Amniotic epithelial cell (primary cell): ENCODE measurements at regions not wholly inside any gene's neighbourhood (a gene's known extent, or its start where the extent isn't known, plus 50 kb on each side); places are given as distances from the start of the nearest gene placed in this dataset.

Experiments used
- DNase-seq: peaks from one replicate; pipeline ENCODE4 v3.0.0-alpha.2; 2010; ENCODE audit warnings: low read depth

DNA sequence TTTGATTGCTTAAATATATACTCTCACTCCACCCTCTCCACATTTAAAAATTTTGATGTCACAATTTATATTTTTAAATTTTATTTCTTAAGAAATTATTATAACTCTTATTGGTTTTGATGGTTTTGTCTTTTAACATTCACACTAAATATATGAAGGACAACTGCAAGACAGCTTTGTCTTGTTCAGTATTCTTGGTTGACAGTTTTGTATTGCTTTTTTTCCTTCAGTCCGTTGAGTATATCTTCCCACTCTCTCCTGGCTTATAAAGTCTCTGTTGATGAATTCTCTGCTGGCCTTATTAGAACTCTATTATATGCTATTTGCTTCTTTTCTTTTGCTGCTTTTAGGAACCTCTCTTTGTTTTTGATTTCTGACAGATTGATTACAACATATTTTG is 392.2 kb downstream of the C6orf118 start:
- DNase-seq, result no peak

GRCh38 chr6:164916087-164916486 is 393.3 kb downstream of the C6orf118 start:
- no peak for DNase-seq

- DNase-seq, result no peak
These were observed 397.4 kb downstream of the C6orf118 start for GRCh38 chr6:164911873-164912580.

DNA sequence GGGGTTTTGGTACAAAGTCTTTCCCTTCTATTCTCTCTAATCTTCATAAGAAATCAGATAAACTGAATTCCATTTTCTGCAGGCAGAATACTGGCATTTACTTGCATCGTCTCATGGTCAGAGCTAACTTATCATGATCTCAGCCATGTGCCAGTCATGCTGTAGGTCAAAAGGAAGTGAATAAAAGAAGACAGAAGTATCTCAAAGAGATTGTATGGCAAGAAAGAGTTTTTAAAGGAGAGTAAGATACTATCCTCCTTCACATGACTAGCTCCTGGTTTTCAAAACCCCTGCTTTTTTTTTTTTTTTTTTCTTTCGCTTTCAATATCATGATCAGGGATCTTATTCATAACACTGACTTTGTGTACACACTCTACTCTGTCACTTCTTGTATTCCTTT is 398.3 kb downstream of the C6orf118 start:
- DNase-seq, result no peak

DNA sequence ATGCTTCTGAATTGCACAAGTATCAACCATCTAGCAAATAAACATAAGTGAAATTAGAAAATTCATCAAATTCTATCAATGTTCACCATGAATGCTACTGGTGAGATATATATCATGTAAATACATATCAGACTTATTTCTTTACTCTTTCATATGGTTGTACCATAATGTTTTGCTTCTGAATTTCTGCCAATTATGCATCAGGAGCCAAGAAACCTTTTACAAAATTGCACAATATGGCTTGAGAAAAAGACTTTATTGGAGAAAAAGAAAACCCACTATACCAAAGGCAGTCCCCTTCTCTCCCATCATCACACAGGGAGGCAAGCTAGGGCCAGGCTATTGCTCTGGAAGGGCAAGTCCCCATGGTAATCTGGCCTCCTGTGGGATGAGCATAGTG is 402.6 kb downstream of the C6orf118 start:
- no peak for DNase-seq

DNA sequence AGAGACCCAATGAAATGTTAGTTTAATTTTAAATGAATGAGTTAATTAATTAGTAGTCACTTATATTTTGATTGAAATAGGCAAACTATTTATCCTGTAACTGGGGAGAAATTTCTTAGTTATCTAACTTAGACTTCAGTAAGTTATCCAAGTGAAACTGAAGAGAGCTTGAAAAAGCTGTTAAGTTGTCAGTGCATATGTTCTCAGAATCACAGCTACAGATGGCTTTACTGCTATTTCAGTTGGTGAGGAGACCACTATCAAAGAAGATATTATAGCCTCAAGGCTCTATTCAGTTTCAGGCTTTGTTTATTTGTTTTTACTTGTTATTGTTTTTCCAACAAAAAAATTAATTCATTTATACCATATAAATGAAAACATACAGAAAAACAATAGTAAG is 404.1 kb downstream of the C6orf118 start:
- DNase-seq, result no peak

DNA sequence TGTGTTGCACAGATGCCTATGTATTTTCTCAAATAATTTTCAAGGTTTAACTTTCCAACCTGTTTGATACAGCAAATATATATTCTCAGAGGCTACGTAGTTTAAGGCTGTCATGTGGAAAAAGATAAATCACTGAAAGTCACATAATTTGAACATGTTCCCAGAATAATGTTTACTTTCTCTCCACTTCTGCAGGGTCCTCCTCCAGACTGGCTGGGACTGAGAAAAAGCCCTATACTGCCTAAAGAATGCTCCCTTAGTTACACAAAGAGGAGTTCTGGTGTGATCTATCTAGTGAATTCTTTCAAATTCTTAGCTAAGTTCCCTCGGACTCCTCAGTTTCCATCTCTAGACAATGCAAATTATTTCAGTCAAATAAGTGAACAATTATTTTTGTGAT is 411.0 kb downstream of the C6orf118 start:
- DNase-seq, result no peak

GRCh38 chr6:164897523-164898235 is 411.7 kb downstream of the C6orf118 start:
- DNase-seq, result no peak

DNA sequence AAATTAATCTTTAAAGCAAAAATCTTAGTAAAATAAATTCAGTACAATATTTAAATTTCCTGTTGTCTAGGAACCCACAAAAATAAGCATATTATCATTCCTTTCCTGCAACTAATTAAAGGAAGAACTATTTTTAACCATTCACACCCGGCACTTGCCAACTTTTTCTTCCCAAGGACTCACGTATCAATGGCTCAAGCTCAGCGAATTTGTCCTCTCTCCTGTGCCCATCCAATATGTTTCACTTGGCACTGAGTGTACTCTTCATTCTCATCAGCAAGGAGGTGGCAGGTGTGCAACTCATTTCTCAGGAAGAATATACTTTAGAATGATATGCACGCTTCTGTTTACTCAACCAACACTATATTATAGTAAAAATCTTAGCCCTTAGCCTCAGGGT is 419.4 kb downstream of the C6orf118 start:
- no peak for DNase-seq

DNA sequence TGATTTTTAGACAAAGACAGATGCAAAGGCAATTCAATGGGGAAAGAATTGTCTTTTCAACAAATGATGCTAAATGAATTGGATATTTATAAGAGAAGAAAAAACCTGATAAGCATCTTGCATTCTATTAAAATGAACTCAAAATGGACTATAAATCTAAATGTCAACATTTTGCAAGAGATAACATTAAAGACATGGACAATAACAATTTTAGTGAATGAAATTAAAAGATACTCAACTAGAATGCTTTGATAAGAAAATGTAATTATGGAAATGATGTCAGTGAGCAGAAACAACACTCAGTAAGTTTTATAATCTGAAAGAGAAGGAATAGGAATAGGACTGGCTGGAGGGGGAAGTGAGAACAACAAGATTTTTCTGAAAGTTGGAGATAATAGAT is 421.7 kb downstream of the C6orf118 start:
- no peak for DNase-seq

GRCh38 chr6:164882236-164882635 is 427.2 kb downstream of the C6orf118 start:
- DNase-seq, result no peak

DNA sequence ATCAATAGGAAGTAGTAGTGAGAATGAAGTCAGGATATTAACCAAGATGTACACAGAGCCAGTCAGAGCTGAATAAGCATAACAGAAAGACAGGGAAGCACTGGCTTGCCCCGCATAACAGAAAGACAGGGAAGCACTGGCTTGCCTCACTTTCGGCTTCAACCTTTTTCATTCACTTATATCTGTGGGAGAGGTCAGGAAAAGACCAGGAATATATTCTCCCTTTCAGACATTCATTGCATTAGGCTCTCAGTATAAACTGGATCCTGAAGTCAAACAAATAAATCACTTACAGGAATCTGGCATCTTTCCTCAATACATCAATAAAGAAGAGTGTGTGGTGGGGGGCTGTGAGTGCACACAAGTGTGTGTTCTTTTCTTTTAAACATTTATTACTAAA is 437.6 kb downstream of the C6orf118 start:
- no peak for DNase-seq

DNA sequence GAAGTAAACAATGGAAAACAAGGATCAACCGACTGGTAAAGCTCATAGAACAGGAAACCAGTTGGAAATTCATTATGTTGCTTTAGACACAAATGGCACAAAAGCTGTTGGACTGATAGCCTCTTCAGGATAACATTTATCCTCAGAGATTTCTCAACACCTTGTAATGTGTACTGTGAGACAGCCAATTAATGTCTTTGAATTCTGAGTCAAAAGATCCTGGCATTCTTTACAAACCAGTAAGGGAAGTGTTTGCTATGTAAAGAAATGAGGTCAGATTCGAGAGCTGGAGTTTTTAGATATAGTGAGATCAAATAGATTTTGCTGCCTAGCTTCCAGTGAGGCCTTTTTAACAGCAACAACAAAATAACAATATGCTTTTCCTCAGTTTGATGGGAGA is 439.2 kb downstream of the C6orf118 start:
- no peak for DNase-seq

DNA sequence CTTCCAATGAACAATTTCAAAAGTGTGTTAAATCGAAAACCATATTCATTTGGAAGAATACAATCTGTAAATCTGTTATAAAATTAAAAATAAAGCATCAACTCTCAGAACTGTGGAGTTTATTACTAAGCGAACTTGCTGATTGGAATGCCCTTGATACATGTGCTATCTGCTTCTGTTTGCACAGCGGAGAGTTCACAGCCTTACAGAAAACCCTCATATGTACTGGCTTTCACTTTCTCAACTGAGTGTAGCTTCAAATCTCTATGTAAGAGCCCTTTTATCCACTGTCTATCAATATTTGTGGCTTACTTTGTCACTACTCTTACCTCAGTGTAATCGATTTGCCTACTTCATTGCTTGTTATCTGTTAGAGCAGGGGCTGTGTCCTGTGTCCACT is 447.4 kb downstream of the C6orf118 start:
- no peak for DNase-seq

GRCh38 chr6:164859816-164860215 is 449.6 kb downstream of the C6orf118 start:
- DNase-seq, result no peak

GRCh38 chr6:164856138-164856537 is 453.3 kb downstream of the C6orf118 start:
- no peak for DNase-seq

DNA sequence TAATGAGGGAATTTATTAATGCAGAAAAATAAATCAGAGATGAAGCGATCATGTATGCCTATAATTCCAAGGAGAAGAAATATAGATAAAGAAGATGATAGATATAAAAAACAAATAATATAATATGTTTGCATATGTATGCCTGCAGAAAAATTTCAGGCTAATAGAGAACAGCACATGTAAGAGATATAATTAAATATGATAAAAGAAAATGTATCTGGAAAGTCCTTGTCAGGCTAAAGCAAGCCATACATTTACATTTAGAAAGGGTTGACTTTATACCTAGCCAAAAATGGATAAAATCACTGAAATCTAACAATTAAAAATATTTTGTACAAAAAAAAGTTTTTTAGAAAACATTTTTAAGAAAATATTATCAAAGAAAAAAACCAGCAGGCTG is 454.1 kb downstream of the C6orf118 start:
- DNase-seq, result no peak

DNA sequence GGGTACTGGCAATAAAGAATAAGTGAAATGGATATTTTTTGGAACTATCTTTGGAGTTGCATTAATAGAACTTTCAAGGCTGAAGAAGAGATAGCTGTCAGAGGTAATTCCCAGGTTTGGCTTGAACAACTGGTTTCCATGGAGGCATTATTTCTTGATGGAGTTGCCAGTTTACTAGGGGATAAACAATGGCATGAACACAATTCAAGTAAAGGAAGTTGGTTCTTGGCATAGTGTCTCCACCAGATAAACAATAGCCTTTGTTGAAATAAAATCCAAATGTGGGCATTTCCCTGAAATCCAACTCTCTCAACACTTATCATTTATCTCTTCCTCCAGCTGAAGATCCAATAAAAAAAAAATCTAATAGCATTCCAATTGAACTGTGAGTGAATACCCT is 454.9 kb downstream of the C6orf118 start:
- no peak for DNase-seq

DNA sequence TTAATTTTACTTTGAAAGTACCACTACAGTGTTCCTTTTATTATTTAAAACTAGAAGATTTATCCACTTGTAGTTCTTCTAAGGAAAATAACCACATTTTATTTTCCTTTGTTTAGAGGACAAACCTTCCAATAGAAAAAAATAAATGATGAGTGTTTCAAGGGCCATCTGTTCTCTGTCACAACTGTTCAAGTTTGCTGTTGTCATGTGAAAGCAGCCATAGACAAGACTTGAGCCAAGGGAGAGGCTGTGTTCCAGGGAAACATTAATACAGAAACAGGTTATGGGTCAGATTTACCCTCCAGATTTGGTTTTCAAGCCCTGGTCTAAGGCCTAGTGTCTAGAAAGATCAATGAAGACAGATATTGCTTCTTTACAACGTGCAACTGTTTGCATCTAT is 463.6 kb downstream of the C6orf118 start:
- no peak for DNase-seq

GRCh38 chr6:164842085-164842484 is 467.3 kb downstream of the C6orf118 start:
- DNase-seq, result no peak

DNA sequence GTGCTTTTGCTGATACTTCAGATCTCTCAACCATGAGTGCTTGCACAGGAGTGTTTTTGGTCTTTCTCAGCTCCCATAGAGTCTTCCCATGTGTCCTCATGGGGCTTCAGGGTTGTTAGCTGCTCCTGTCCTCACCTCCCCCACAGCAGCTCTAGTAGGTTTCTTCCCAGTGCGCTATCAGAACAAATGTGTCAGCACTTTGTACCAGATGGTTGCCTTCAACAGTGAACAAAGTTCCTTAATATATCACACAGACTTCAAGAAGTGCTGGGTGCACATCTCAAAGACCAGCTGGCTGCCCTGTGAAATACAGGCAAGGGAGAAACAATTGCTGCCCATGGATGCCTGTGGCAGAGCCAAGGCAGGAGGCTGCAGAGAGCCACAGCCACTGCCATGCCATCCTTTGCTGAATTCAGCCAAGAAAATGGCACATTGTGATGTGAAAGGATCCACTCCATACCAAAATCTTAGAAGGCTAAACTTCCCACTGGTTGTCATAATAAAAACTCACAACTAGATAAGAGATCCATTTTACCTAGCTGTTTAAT is 471.3 kb downstream of the C6orf118 start:
- DNase-seq, result no peak

DNA sequence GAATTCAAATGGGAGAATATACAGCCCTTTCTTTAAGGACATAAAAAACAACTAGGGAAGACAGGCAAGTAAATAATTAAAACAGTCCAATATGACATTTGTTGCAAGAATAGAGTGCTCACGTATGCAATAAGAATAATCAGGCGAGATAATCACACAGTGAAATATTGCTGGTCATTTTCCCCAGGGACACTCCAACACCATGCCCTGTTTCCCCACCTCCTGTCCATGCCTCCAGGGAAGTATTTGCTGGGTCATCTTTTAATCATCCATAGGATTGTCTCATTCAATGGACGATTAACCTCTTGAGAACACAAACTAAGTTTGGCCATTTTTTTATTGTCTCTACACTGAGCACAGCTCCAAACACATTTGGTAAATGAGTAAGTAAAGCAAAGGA is 472.9 kb downstream of the C6orf118 start:
- DNase-seq, result no peak

GRCh38 chr6:164832410-164832809 is 477.0 kb downstream of the C6orf118 start:
- no peak for DNase-seq

DNA sequence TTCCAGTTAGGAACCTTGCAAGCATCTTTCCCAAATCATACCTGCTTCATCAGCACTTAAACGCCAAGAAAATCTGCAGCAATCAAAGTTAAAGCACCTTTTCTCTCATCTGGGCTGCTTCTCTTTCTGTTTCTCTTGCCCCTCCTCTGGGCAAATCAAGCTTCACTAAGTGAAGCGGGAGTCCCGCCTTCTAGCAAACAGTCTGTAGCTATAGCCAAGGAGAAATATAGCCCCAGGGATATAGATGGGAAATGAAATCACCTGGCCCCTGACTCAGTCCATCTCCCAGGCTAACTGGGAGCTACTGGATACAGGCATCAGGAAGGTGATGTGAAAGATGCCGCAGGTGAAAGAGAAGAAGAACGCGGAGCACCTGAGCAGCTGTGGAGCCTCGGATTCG is 481.9 kb downstream of the C6orf118 start:
- DNase-seq, result no peak
